ENCODE measurements at regions not wholly inside any gene's neighbourhood (a gene's known extent, or its start where the extent isn't known, plus 50 kb on each side); places are given as distances from the start of the nearest gene placed in this dataset.

GRCh38 chr10:78137147-78137546, 103.5 kb downstream of the RPS24 start:
- no peak for TF ChIP-seq CTCF (conservative IDR thresholded peaks at IDR 0.05; ENCODE audit: low read depth, low read length)
- no peak for TF ChIP-seq EZH2 (IDR thresholded peaks at IDR 0.05; ENCODE audit: low read length, unreplicated experiment)

Data from PC-3 (cell line).